Panc1 (cell line): ENCODE measurements at regions not wholly inside any gene's neighbourhood (a gene's known extent, or its start where the extent isn't known, plus 50 kb on each side); places are given as distances from the start of the nearest gene placed in this dataset.

Experiments used
- ATAC-seq: fragments of 200-7000 bp; cut with Tn5 transposase; 2 replicates; pipeline ENCODE4 v1.9.1; 2020; ENCODE audit warnings: mild to moderate bottlenecking, moderate library complexity
- BruUV-seq: library from RNA; stranded (reverse); fragments of 400-500 nt; replicated peaks from 2 replicates; lab custom pipeline; 2021; lab: Mats Ljungman, UMichigan
- CTCF ChIA-PET: fragments of 300-600 bp; sonication (Branson Sonifier 250); formaldehyde crosslinking; loops from one replicate; lab custom pipeline; 2022; ENCODE audit warnings: antibody characterized with exemption; lab: Charles Lee
- POLR2A ChIA-PET: fragments of 300-600 bp; sonication (Branson Sonifier 250); formaldehyde crosslinking; loops from one replicate; lab custom pipeline; 2022; ENCODE audit warnings: antibody characterized with exemption; lab: Charles Lee
- DNase-seq: peaks from one replicate; pipeline ENCODE4 v3.0.0-alpha.2; 2010; ENCODE audit warnings: low read depth, low spot score
- H3K27ac ChIP-seq: 2 replicates; pipeline ENCODE4 v1.5.1; 2011; ENCODE audit warnings: mild to moderate bottlenecking, low read length, inconsistent platforms
- H3K27me3 ChIP-seq: fragments of 200-500 bp; sonication (Bioruptor generic); 2 replicates; pipeline ENCODE4 v1.6.0; 2014; ENCODE audit warnings: low read length, inconsistent platforms; ENCODE audit not compliant: control insufficient read depth, insufficient read depth
- H3K36me3 ChIP-seq: fragments of 200-500 bp; sonication (Bioruptor generic); 2 replicates; pipeline ENCODE4 v1.5.1; 2014; ENCODE audit warnings: inconsistent platforms, mild to moderate bottlenecking, low read length, moderate library complexity; ENCODE audit not compliant: control insufficient read depth, insufficient read depth
- H3K4me1 ChIP-seq: 2 replicates; pipeline ENCODE4 v1.5.1; 2011; ENCODE audit warnings: inconsistent platforms, mild to moderate bottlenecking, low read length, moderate library complexity; ENCODE audit not compliant: control insufficient read depth, insufficient read depth
- H3K4me3 ChIP-seq, 2 experiments: 2 replicates each; pipeline ENCODE4 v1.5.1; 2011 to 2012; ENCODE audit warnings: low read depth in 2 of 2, low read length in 2 of 2, mild to moderate bottlenecking in 2 of 2, inconsistent platforms in 1 of 2, moderate library complexity in 1 of 2
- H3K9me3 ChIP-seq: fragments of 200-500 bp; sonication (Bioruptor generic); 2 replicates; pipeline ENCODE4 v1.5.1; 2014; ENCODE audit warnings: low read depth, mild to moderate bottlenecking, inconsistent platforms, low read length, moderate library complexity; ENCODE audit not compliant: control insufficient read depth, insufficient read depth
- CTCF ChIP-seq: fragments of 450-650 bp; IDR thresholded peaks from 2 replicates; pipeline ENCODE4 v1.5.1; 2017; ENCODE audit warnings: mild to moderate bottlenecking
- POLR2AphosphoS5 ChIP-seq: IDR thresholded peaks from 2 replicates; pipeline ENCODE4 v1.6.1; 2012; ENCODE audit warnings: mild to moderate bottlenecking, low read depth, low read length, moderate library complexity
- REST ChIP-seq, 2 experiments: IDR thresholded peaks; 2 replicates each; pipeline ENCODE4 v1.6.1; 2011 to 2012; ENCODE audit warnings: low read depth in 2 of 2, control low read depth in 1 of 2, low read length in 1 of 2, mild to moderate bottlenecking in 1 of 2, moderate library complexity in 1 of 2; ENCODE audit not compliant: insufficient read depth in 1 of 2
- SIN3A ChIP-seq: IDR thresholded peaks from 2 replicates; pipeline ENCODE4 v1.6.1; 2012; ENCODE audit warnings: low read depth, mild to moderate bottlenecking, low read length, moderate library complexity, borderline replicate concordance; ENCODE audit not compliant: insufficient read depth
- TCF7L2 ChIP-seq: IDR thresholded peaks from 2 replicates; pipeline ENCODE4 v1.6.1; 2011; ENCODE audit warnings: mild to moderate bottlenecking, low read depth, low read length, inconsistent platforms
- in situ Hi-C: cut with HindIII; loops from 2 replicates; pipeline ENCODE4 v1.10.0; 2016; ENCODE audit warnings: low sequenced_read_pairs, low pct_unique_long_range_greater_than_20kb
- intact Hi-C: fragments of 100-400 bp; cut with micrococcal nuclease; formaldehyde crosslinking; loops from one replicate; pipeline ENCODE4 v1.10.0; 2022; ENCODE audit not compliant: unreplicated experiment

GRCh38 chr1:56137090-56137489, 442.3 kb downstream of the PLPP3 start:
- Histone ChIP-seq H3K27me3 (no peaks in the 10 kb centered on the region), H3K27ac (no peak overlapping the region), H3K9me3 (no peaks in the 10 kb centered on the region), H3K4me1 (no peaks in the 10 kb centered on the region), H3K4me3 (no peak overlapping the region), H3K36me3 (no peaks in the 10 kb centered on the region)
- ChIA-PET POLR2A (no interaction called here), CTCF (no interaction called here)
- intact Hi-C loops (no loop called here), in situ Hi-C loops (no loop called here)
- BruUV-seq = no TSS peak
- DNase-seq (no peak), ATAC-seq (no peak)
- TF ChIP-seq POLR2AphosphoS5 (no peak), CTCF (no peak), REST (IDR thresholded peaks at IDR 0.05; ENCODE audit: insufficient read depth in 1 of 2, low read depth in 2 of 2, low read length in 1 of 2) (no peak), SIN3A (no peak), TCF7L2 (no peak)

- no TSS peak for BruUV-seq
- Histone ChIP-seq H3K36me3 (no peaks in the 10 kb centered on the region), H3K27me3 (no peaks in the 10 kb centered on the region), H3K27ac (no peak overlapping the region), H3K4me1 (no peaks in the 10 kb centered on the region), H3K4me3 (no peak overlapping the region), H3K9me3 (no peaks in the 10 kb centered on the region)
- TF ChIP-seq REST (IDR thresholded peaks at IDR 0.05; ENCODE audit: insufficient read depth in 1 of 2, low read depth in 2 of 2, low read length in 1 of 2) (no peak), SIN3A (no peak), POLR2AphosphoS5 (no peak), CTCF (no peak), TCF7L2 (no peak)
- ChIA-PET POLR2A (no interaction called here), CTCF (no interaction called here)
- in situ Hi-C loops (no loop called here), intact Hi-C loops (no loop called here)
- ATAC-seq (no peak), DNase-seq (no peak)
Measured at GRCh38 chr1:56135864-56136147, 443.6 kb downstream of the PLPP3 start.
